ENCODE measurements at regions not wholly inside any gene's neighbourhood (a gene's known extent, or its start where the extent isn't known, plus 50 kb on each side); places are given as distances from the start of the nearest gene placed in this dataset.

- no peak for TF ChIP-seq CTCF (IDR thresholded peaks at IDR 0.05; ENCODE audit: low read length)
- TF ChIP-seq EZH2 (IDR thresholded peaks at IDR 0.05; ENCODE audit: borderline replicate concordance, low read length): no peak
Observed at GRCh38 chr15:95622843-95623242, 707.7 kb upstream of the NR2F2 start.
